ENCODE measurements at regions not wholly inside any gene's neighbourhood (a gene's known extent, or its start where the extent isn't known, plus 50 kb on each side); places are given as distances from the start of the nearest gene placed in this dataset.

DNA sequence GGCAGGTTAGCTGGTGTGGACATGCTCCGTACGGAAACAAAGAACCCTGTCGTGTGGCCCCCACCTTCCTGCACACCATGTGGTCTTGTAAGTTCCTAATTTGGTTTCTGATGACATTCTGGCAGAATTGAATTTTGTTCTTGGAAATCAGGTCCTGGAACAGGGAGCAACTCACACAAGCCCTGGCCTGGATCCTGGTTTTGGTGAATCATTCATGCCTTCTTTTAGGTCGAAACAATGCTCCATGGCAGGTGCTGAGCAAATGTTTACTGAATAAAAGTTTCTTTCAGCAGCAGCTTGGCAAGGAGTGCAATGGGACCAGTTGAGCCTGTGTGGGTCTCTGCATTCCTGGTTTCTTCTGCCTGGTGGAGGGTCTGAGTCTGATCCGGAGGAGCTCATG lies 978.4 kb downstream of the BCL11B start:
- TF ChIP-seq, protein P1, sequence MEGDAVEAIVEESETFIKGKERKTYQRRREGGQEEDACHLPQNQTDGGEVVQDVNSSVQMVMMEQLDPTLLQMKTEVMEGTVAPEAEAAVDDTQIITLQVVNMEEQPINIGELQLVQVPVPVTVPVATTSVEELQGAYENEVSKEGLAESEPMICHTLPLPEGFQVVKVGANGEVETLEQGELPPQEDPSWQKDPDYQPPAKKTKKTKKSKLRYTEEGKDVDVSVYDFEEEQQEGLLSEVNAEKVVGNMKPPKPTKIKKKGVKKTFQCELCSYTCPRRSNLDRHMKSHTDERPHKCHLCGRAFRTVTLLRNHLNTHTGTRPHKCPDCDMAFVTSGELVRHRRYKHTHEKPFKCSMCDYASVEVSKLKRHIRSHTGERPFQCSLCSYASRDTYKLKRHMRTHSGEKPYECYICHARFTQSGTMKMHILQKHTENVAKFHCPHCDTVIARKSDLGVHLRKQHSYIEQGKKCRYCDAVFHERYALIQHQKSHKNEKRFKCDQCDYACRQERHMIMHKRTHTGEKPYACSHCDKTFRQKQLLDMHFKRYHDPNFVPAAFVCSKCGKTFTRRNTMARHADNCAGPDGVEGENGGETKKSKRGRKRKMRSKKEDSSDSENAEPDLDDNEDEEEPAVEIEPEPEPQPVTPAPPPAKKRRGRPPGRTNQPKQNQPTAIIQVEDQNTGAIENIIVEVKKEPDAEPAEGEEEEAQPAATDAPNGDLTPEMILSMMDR (IDR thresholded peaks at IDR 0.05), result no peak
- TF ChIP-seq POLR2A (IDR thresholded peaks at IDR 0.05) (no peak), POLR2AphosphoS5 (IDR thresholded peaks at IDR 0.05) (no peak)

Measured in breast epithelium (tissue), 3 donors.